ENCODE measurements at regions not wholly inside any gene's neighbourhood (a gene's known extent, or its start where the extent isn't known, plus 50 kb on each side); places are given as distances from the start of the nearest gene placed in this dataset.

GRCh38 chr15:99823346-99823745, 90.1 kb upstream of the LYSMD4 start:
- Histone ChIP-seq H3K79me2 (replicated peaks; ENCODE audit: insufficient read depth, low read length) (no peaks in the 10 kb centered on the region), H3K27ac (ENCODE audit: low read length) (no peak overlapping the region), H3K4me3 (ENCODE audit: low read length) (no peak overlapping the region), H3K36me3 (ENCODE audit: insufficient read depth, low read length) (no peaks in the 10 kb centered on the region), H3K9me3 (ENCODE audit: low read length) (no peaks in the 10 kb centered on the region), H3K9ac (ENCODE audit: low read length) (no peak overlapping the region), H3K4me2 (ENCODE audit: low read length) (no peak overlapping the region), H3F3A (ENCODE audit: insufficient read depth, low read length, poor library complexity, severe bottlenecking) (no peaks in the 10 kb centered on the region), H2AFZ (ENCODE audit: low read depth, low read length) (no peak overlapping the region), H3K9me2 (ENCODE audit: insufficient read depth, low read length) (no peaks in the 10 kb centered on the region), H3K27me3 (ENCODE audit: insufficient read depth, low read depth, low read length) (no peaks in the 10 kb centered on the region), H4K20me1 (ENCODE audit: insufficient read depth) (no peaks in the 10 kb centered on the region)
- TF ChIP-seq EZH2 (IDR thresholded peaks at IDR 0.05; ENCODE audit: borderline replicate concordance, insufficient read depth, low read length, poor library complexity, severe bottlenecking): no peak

GRCh38 chr15:99819981-99820718, 86.9 kb upstream of the LYSMD4 start:
- Histone ChIP-seq H3K4me3 (ENCODE audit: low read length) (no peak overlapping the region), H3K9me2 (ENCODE audit: insufficient read depth, low read length) (no peaks in the 10 kb centered on the region), H4K20me1 (ENCODE audit: insufficient read depth) (no peaks in the 10 kb centered on the region), H3K9ac (ENCODE audit: low read length) (no peak overlapping the region), H3F3A (ENCODE audit: insufficient read depth, low read length, poor library complexity, severe bottlenecking) (no peaks in the 10 kb centered on the region), H3K9me3 (ENCODE audit: low read length) (no peaks in the 10 kb centered on the region), H3K4me2 (ENCODE audit: low read length) (no peak overlapping the region), H3K79me2 (replicated peaks; ENCODE audit: insufficient read depth, low read length) (no peaks in the 10 kb centered on the region), H2AFZ (ENCODE audit: low read depth, low read length) (no peak overlapping the region), H3K36me3 (ENCODE audit: insufficient read depth, low read length) (no peaks in the 10 kb centered on the region), H3K27ac (ENCODE audit: low read length) (no peak overlapping the region), H3K27me3 (ENCODE audit: insufficient read depth, low read depth, low read length) (no peaks in the 10 kb centered on the region)
- no peak for TF ChIP-seq EP300 (conservative IDR thresholded peaks at IDR 0.05; ENCODE audit: poor library complexity, severe bottlenecking)
- TF ChIP-seq REST (IDR thresholded peaks at IDR 0.05; ENCODE audit: borderline replicate concordance): no peak
- no peak for TF ChIP-seq SMC3 (conservative IDR thresholded peaks at IDR 0.05; ENCODE audit: poor library complexity)
- TF ChIP-seq TAF1 (IDR thresholded peaks at IDR 0.05; ENCODE audit: low read depth): no peak
- TF ChIP-seq MXI1 (conservative IDR thresholded peaks at IDR 0.05; ENCODE audit: poor library complexity, severe bottlenecking): no peak
- no peak for TF ChIP-seq RAD21 (conservative IDR thresholded peaks at IDR 0.05)
- TF ChIP-seq POLR2AphosphoS5 (IDR thresholded peaks at IDR 0.05): no peak
- TF ChIP-seq CTCF (IDR thresholded peaks at IDR 0.05; ENCODE audit: poor library complexity, severe bottlenecking): no peak
- no peak for TF ChIP-seq EZH2 (IDR thresholded peaks at IDR 0.05; ENCODE audit: borderline replicate concordance, insufficient read depth, low read length, poor library complexity, severe bottlenecking)
